Erythroblast (primary cell): ENCODE measurements at regions not wholly inside any gene's neighbourhood (a gene's known extent, or its start where the extent isn't known, plus 50 kb on each side); places are given as distances from the start of the nearest gene placed in this dataset.

Experiments
- GATA1 ChIP-seq: IDR thresholded peaks from 2 replicates; pipeline ENCODE4 v1.6.1; 2011; ENCODE audit warnings: low read depth, mild to moderate bottlenecking, control low read depth, low read length, moderate library complexity
- POLR2A ChIP-seq: IDR thresholded peaks from 2 replicates; pipeline ENCODE4 v1.6.1; 2011; ENCODE audit warnings: mild to moderate bottlenecking, low read length

DNA sequence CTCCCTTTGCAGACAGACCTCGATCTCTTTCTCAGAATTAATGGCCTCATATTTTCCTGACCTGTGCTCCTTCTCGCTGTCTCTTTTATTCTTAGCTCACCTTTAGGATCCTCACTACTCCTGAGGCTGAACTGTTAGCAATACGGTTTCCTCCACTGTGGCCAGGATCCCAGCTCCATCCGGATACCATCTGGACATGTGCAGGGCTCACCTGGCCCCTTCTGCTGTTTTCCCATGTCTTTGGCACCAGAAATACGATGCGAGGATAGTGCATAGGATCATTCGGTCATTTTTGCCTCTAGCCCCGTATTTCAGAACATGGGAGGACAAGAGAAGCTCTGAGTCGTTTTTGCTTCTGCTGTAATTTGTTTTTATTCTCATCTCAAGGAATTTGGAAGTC lies 108.5 kb upstream of the KIF26B start:
- TF ChIP-seq POLR2A, result no peak
- TF ChIP-seq GATA1, result no peak
